A673 (cell line): ENCODE measurements at regions not wholly inside any gene's neighbourhood (a gene's known extent, or its start where the extent isn't known, plus 50 kb on each side); places are given as distances from the start of the nearest gene placed in this dataset.

ENCODE experiments used
- BruUV-seq: library from RNA; stranded (reverse); fragments of 400-500 nt; replicated peaks from 2 replicates; lab custom pipeline; 2021; lab: Mats Ljungman, UMichigan
- CTCF ChIA-PET: fragments of 300-600 bp; sonication (Branson Sonifier 250); formaldehyde crosslinking; loops from one replicate; lab custom pipeline; 2022; ENCODE audit warnings: antibody characterized with exemption; lab: Charles Lee
- POLR2A ChIA-PET: fragments of 300-600 bp; sonication (Branson Sonifier 250); formaldehyde crosslinking; loops from one replicate; lab custom pipeline; 2022; ENCODE audit warnings: antibody characterized with exemption; ENCODE audit not compliant: low non-redundant PET; lab: Charles Lee
- DNase-seq: peaks from one replicate; pipeline ENCODE4 v3.0.0-alpha.2; 2015; ENCODE audit warnings: low spot score
- H3K27ac ChIP-seq: fragments of 200-600 bp; sonication (generic); 2 replicates; pipeline ENCODE4 v1.5.1; 2016; ENCODE audit warnings: mixed run types, low read depth, mild to moderate bottlenecking, mixed read lengths, antibody characterized with exemption, low read length; ENCODE audit not compliant: poor library complexity, severe bottlenecking
- H3K27me3 ChIP-seq: fragments of 200-600 bp; sonication (generic); replicated peaks from 2 replicates; pipeline ENCODE4 v1.6.1; 2017; ENCODE audit warnings: mixed run types, low read depth, mild to moderate bottlenecking, mixed read lengths, antibody characterized with exemption, low read length; ENCODE audit not compliant: insufficient read depth, poor library complexity
- H3K36me3 ChIP-seq: fragments of 200-600 bp; sonication (generic); 2 replicates; pipeline ENCODE4 v1.6.1; 2016; ENCODE audit warnings: mixed run types, mild to moderate bottlenecking, mixed read lengths, antibody characterized with exemption, low read length; ENCODE audit not compliant: insufficient read depth, poor library complexity, severe bottlenecking
- H3K4me1 ChIP-seq: fragments of 200-600 bp; sonication (generic); 2 replicates; pipeline ENCODE4 v1.6.1; 2017; ENCODE audit warnings: mixed run types, mild to moderate bottlenecking, mixed read lengths, antibody characterized with exemption, low read length; ENCODE audit not compliant: insufficient read depth, poor library complexity, severe bottlenecking
- H3K4me3 ChIP-seq: fragments of 200-600 bp; sonication (generic); 2 replicates; pipeline ENCODE4 v1.5.1; 2016; ENCODE audit warnings: low read depth, mixed run types, mild to moderate bottlenecking, mixed read lengths, low read length; ENCODE audit not compliant: poor library complexity, severe bottlenecking
- H3K9me3 ChIP-seq: fragments of 200-600 bp; sonication (generic); 2 replicates; pipeline ENCODE4 v1.6.1; 2016; ENCODE audit warnings: mixed run types, low read depth, mild to moderate bottlenecking, mixed read lengths, antibody characterized with exemption, low read length; ENCODE audit not compliant: poor library complexity, severe bottlenecking
- EZH2 ChIP-seq: fragments of 200-600 bp; sonication (generic); IDR thresholded peaks from 2 replicates; pipeline ENCODE4 v1.6.1; 2017; ENCODE audit warnings: borderline replicate concordance, low read depth, mild to moderate bottlenecking, mixed read lengths, antibody characterized with exemption, low read length; ENCODE audit not compliant: poor library complexity, severe bottlenecking
- intact Hi-C: fragments of 100-400 bp; cut with micrococcal nuclease; formaldehyde crosslinking; loops from one replicate; pipeline ENCODE4 v1.10.0; 2022; ENCODE audit not compliant: unreplicated experiment
- TF ChIP-seq, protein P1 (sequence below): fragments of 300-800, 200-600 bp; sonication (generic); conservative IDR thresholded peaks from 2 replicates; pipeline ENCODE4 v1.5.1; 2017; ENCODE audit warnings: low read depth, mild to moderate bottlenecking, antibody characterized with exemption, low read length, moderate library complexity, mixed read lengths

GRCh38 chr5:29054694-29055093 lies 2016.3 kb upstream of the CDH9 start:
- intact Hi-C loops, result no loop called here
- H3K4me1 ChIP-seq, result no peaks in the 10 kb centered on the region

GRCh38 chr5:29054282-29054681 lies 2015.9 kb upstream of the CDH9 start:
- no peak for TF ChIP-seq EZH2
- TF ChIP-seq, protein P1, sequence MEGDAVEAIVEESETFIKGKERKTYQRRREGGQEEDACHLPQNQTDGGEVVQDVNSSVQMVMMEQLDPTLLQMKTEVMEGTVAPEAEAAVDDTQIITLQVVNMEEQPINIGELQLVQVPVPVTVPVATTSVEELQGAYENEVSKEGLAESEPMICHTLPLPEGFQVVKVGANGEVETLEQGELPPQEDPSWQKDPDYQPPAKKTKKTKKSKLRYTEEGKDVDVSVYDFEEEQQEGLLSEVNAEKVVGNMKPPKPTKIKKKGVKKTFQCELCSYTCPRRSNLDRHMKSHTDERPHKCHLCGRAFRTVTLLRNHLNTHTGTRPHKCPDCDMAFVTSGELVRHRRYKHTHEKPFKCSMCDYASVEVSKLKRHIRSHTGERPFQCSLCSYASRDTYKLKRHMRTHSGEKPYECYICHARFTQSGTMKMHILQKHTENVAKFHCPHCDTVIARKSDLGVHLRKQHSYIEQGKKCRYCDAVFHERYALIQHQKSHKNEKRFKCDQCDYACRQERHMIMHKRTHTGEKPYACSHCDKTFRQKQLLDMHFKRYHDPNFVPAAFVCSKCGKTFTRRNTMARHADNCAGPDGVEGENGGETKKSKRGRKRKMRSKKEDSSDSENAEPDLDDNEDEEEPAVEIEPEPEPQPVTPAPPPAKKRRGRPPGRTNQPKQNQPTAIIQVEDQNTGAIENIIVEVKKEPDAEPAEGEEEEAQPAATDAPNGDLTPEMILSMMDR, result no peak
- no peak for DNase-seq
- POLR2A ChIA-PET, result no interaction called here
- no peak overlapping the region for H3K27ac ChIP-seq
- H3K4me3 ChIP-seq, result no peak overlapping the region
- peaks cover 3% of the 10 kb centered on the region for H3K9me3 ChIP-seq
- intact Hi-C loops, result no loop called here
- no peaks in the 10 kb centered on the region for H3K4me1 ChIP-seq
- no peaks in the 10 kb centered on the region for H3K27me3 ChIP-seq
- no TSS peak for BruUV-seq
- H3K36me3 ChIP-seq, result no peaks in the 10 kb centered on the region
- CTCF ChIA-PET, result no interaction called here

More at GRCh38 chr5:29054694-29055093, 2016.3 kb upstream of the CDH9 start:
- CTCF ChIA-PET, result no interaction called here
- POLR2A ChIA-PET, result no interaction called here
- H3K36me3 ChIP-seq, result no peaks in the 10 kb centered on the region
- H3K9me3 ChIP-seq, result peaks cover 3% of the 10 kb centered on the region
- H3K27me3 ChIP-seq, result no peaks in the 10 kb centered on the region
- H3K4me3 ChIP-seq, result no peak overlapping the region
- TF ChIP-seq EZH2, result no peak
- TF ChIP-seq, protein P1, result no peak
- no peak for DNase-seq
- H3K27ac ChIP-seq, result no peak overlapping the region
- BruUV-seq, result no TSS peak

- H3K4me1 ChIP-seq, result no peaks in the 10 kb centered on the region
- ChIA-PET CTCF (no interaction called here), POLR2A (no interaction called here)
- no peak for DNase-seq
- H3K4me3 ChIP-seq, result no peak overlapping the region
- no TSS peak for BruUV-seq
- TF ChIP-seq, protein P1, result no peak
- no peak for TF ChIP-seq EZH2
- no peaks in the 10 kb centered on the region for H3K27me3 ChIP-seq
- peaks cover 3% of the 10 kb centered on the region for H3K9me3 ChIP-seq
- H3K27ac ChIP-seq, result no peak overlapping the region
- intact Hi-C loops, result no loop called here
- no peaks in the 10 kb centered on the region for H3K36me3 ChIP-seq
Measured at GRCh38 chr5:29051509-29051908, 2013.1 kb upstream of the CDH9 start.
